HG03097 (cell line): ENCODE measurements at regions not wholly inside any gene's neighbourhood (a gene's known extent, or its start where the extent isn't known, plus 50 kb on each side); places are given as distances from the start of the nearest gene placed in this dataset.
"Not testable (repeated sequence)": the region's sequence is repeated elsewhere in the genome, so short reads cannot be mapped to it uniquely, and the experiment has no call there.

Source experiments
- ATAC-seq: cut with Tn5 transposase; IDR thresholded peaks from one replicate; pipeline ENCODE4 v1.9.1; 2021; ENCODE audit not compliant: unreplicated experiment, low FRiP score

GRCh38 chr6:151671195-151671594 is 136.3 kb upstream of the ESR1 start:
- no peak for ATAC-seq

GRCh38 chr6:151674578-151674977 is 132.9 kb upstream of the ESR1 start:
- no peak for ATAC-seq

- peak; percentile 84 for ATAC-seq
Measured at GRCh38 chr6:151675746-151676459, 131.6 kb upstream of the ESR1 start.

- no peak for ATAC-seq
Measured at GRCh38 chr6:151676460-151676945, 131.0 kb upstream of the ESR1 start.

GRCh38 chr6:151677404-151677803 is 130.1 kb upstream of the ESR1 start:
- ATAC-seq: no peak

GRCh38 chr6:151679081-151679480 is 128.4 kb upstream of the ESR1 start:
- no peak for ATAC-seq

GRCh38 chr6:151679941-151680340 is 127.5 kb upstream of the ESR1 start:
- no peak for ATAC-seq

- ATAC-seq: no peak
Measured at GRCh38 chr6:151680846-151681432, 126.5 kb upstream of the ESR1 start.

GRCh38 chr6:151681433-151682059 is 125.9 kb upstream of the ESR1 start:
- ATAC-seq: no peak

GRCh38 chr6:151682251-151682650 is 125.2 kb upstream of the ESR1 start:
- no peak for ATAC-seq

GRCh38 chr6:151682922-151683321 is 124.6 kb upstream of the ESR1 start:
- ATAC-seq: no peak

GRCh38 chr6:151683381-151683780 is 124.1 kb upstream of the ESR1 start:
- no peak for ATAC-seq

- ATAC-seq: no peak
Measured at GRCh38 chr6:151689499-151690201, 117.8 kb upstream of the ESR1 start.

GRCh38 chr6:151690303-151690702 is 117.2 kb upstream of the ESR1 start:
- no peak for ATAC-seq

- peak; percentile 99 for ATAC-seq
Measured at GRCh38 chr6:151690768-151691562, 116.5 kb upstream of the ESR1 start.

- ATAC-seq: no peak
Measured at GRCh38 chr6:151692216-151692615, 115.3 kb upstream of the ESR1 start.

- no peak for ATAC-seq
Measured at GRCh38 chr6:151693366-151693765, 114.1 kb upstream of the ESR1 start.

GRCh38 chr6:151695156-151695555 is 112.3 kb upstream of the ESR1 start:
- no peak for ATAC-seq

- ATAC-seq: not testable (repeated sequence)
Measured at GRCh38 chr6:151696302-151696701, 111.2 kb upstream of the ESR1 start.

GRCh38 chr6:151698931-151699700 is 108.4 kb upstream of the ESR1 start:
- ATAC-seq: no peak
